C4-2B (cell line): ENCODE measurements at regions not wholly inside any gene's neighbourhood (a gene's known extent, or its start where the extent isn't known, plus 50 kb on each side); places are given as distances from the start of the nearest gene placed in this dataset.

Experiments
- CTCF ChIP-seq: fragments of 450-650 bp; conservative IDR thresholded peaks from 2 replicates; pipeline ENCODE4 v1.5.1; 2017; ENCODE audit warnings: mild to moderate bottlenecking
- ZFX ChIP-seq: fragments of 450-650 bp; IDR thresholded peaks from 2 replicates; pipeline ENCODE4 v1.6.1; 2017

- TF ChIP-seq CTCF (no peak), ZFX (no peak)
Measured at GRCh38 chr4:28373601-28374000, 1513.0 kb downstream of the STIM2 start.
